ENCODE measurements at regions not wholly inside any gene's neighbourhood (a gene's known extent, or its start where the extent isn't known, plus 50 kb on each side); places are given as distances from the start of the nearest gene placed in this dataset.
"Not testable (repeated sequence)": the region's sequence is repeated elsewhere in the genome, so short reads cannot be mapped to it uniquely, and the experiment has no call there.

DNA sequence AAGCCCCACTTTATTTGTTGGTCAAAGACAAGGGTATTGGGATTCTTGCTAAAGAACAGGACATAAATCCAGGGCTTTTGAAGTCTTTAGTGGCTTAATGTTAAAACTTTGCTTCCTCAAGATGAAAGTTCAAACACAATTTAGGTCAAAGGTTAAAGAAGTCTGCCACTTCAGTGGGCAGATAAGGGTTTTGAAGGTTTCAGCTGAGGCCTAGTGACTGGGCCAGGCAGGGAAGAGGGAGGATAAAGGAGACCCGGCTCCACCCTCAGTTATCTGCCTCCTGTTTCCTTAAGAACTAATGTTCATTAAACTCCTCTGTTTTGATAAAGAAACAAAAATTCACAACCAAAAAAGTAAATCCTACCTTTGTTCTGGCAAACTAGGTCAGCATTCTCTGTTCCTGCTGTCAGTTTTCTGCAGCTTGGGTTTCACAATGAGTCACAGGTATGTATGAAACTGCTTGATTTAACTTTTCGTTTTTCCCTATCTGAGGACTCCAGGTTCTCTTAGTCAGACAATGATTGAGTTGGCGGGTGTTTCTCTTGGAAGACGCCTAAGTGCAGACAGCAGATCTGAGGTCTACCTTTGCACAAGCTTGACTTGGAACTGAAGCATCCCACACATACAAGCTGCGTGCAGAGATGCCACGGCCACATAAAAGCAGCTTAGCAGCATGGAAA is 208.3 kb downstream of the EXOC5 start:
- H3K9me3 Mint-ChIP-seq (ENCODE audit: unreplicated experiment) = no peaks in the 10 kb centered on the region
- DNase-seq (ENCODE audit: extremely low spot score, unreplicated experiment) = no peak
- no peaks in the 10 kb centered on the region for H3K4me1 Mint-ChIP-seq (ENCODE audit: unreplicated experiment)
- no peak overlapping the region for H3K4me3 Mint-ChIP-seq (ENCODE audit: unreplicated experiment)
- TF ChIP-seq, protein P1, sequence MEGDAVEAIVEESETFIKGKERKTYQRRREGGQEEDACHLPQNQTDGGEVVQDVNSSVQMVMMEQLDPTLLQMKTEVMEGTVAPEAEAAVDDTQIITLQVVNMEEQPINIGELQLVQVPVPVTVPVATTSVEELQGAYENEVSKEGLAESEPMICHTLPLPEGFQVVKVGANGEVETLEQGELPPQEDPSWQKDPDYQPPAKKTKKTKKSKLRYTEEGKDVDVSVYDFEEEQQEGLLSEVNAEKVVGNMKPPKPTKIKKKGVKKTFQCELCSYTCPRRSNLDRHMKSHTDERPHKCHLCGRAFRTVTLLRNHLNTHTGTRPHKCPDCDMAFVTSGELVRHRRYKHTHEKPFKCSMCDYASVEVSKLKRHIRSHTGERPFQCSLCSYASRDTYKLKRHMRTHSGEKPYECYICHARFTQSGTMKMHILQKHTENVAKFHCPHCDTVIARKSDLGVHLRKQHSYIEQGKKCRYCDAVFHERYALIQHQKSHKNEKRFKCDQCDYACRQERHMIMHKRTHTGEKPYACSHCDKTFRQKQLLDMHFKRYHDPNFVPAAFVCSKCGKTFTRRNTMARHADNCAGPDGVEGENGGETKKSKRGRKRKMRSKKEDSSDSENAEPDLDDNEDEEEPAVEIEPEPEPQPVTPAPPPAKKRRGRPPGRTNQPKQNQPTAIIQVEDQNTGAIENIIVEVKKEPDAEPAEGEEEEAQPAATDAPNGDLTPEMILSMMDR (IDR thresholded peaks at IDR 0.05) = no peak
- H3K27ac Mint-ChIP-seq (ENCODE audit: unreplicated experiment) = no peak overlapping the region
- no peaks in the 10 kb centered on the region for H3K36me3 Mint-ChIP-seq (ENCODE audit: unreplicated experiment)
- peaks cover 2% of the 10 kb centered on the region for H3K27me3 Mint-ChIP-seq (ENCODE audit: unreplicated experiment)

DNA sequence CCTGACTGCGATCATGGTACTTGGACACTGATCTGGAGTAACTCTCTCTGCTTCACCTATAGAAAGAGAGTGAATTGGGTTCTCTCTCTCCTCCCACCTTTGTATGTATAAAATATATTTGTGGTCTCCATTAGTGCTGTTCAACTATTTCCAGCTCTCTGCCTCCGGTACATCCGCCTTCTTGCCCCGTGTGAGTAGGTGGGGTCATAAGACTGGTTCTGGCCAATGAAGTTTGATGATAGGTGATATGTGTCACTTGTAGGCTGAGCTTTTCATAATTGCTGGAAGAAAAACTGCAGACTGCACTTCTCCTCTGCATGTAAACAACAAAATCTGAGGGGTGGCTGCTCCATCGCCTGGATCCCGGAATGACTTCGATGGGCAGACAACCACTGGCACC is 210.4 kb downstream of the EXOC5 start:
- Mint-ChIP-seq H3K27me3 (ENCODE audit: unreplicated experiment) (peaks cover 2% of the 10 kb centered on the region), H3K27ac (ENCODE audit: unreplicated experiment) (no peak overlapping the region), H3K4me3 (ENCODE audit: unreplicated experiment) (no peak overlapping the region), H3K4me1 (ENCODE audit: unreplicated experiment) (no peaks in the 10 kb centered on the region), H3K36me3 (ENCODE audit: unreplicated experiment) (no peaks in the 10 kb centered on the region), H3K9me3 (ENCODE audit: unreplicated experiment) (no peaks in the 10 kb centered on the region)
- TF ChIP-seq, protein P1 (IDR thresholded peaks at IDR 0.05) = no peak
- no peak for DNase-seq (ENCODE audit: extremely low spot score, unreplicated experiment)

DNA sequence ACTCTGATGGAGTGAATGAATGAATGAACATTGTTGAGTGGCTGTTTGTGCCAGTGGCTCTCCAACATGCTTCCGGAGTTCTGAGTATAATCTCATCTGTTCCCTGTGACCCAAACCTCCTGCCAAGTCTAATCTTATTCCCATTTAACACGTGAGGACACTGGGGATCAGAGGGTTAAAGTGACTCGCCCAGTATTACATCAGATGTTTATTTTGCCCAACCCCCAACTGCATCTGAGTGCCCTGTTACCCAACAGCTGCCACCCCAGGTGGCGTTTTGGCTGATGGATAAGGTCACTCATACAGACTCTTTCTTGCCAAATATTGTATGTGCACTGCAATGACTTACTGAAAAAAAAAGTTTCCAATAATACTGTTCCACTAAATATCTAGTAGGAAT is 210.9 kb downstream of the EXOC5 start:
- Mint-ChIP-seq H3K4me3 (ENCODE audit: unreplicated experiment) (no peak overlapping the region), H3K4me1 (ENCODE audit: unreplicated experiment) (no peaks in the 10 kb centered on the region), H3K9me3 (ENCODE audit: unreplicated experiment) (no peaks in the 10 kb centered on the region), H3K27ac (ENCODE audit: unreplicated experiment) (no peak overlapping the region), H3K27me3 (ENCODE audit: unreplicated experiment) (no peaks in the 10 kb centered on the region), H3K36me3 (ENCODE audit: unreplicated experiment) (no peaks in the 10 kb centered on the region)
- TF ChIP-seq, protein P1 (IDR thresholded peaks at IDR 0.05) = no peak
- no peak for DNase-seq (ENCODE audit: extremely low spot score, unreplicated experiment)

DNA sequence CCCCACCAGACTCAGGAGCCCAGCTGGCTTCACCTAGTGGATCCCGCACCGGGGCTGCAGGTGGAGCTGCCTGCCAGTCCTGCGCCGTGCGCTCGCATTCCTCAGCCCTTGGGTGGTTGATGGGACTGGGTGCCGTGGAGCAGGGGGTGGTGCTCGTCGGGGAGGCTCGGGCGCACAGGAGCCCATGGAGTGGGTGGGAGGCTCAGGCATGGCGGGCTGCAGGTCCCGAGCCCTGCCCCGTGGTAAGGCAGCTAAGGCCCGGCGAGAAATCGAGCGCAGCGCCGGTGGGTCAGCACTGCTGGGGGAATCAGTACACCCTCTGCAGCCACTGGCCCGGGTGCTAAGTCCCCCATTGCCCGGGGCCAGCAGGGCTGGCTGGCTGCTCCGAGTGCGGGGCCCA is 212.2 kb downstream of the EXOC5 start:
- H3K4me3 Mint-ChIP-seq (ENCODE audit: unreplicated experiment); H3K9me3 Mint-ChIP-seq (ENCODE audit: unreplicated experiment); H3K36me3 Mint-ChIP-seq (ENCODE audit: unreplicated experiment); H3K4me1 Mint-ChIP-seq (ENCODE audit: unreplicated experiment); DNase-seq (ENCODE audit: extremely low spot score, unreplicated experiment); H3K27ac Mint-ChIP-seq (ENCODE audit: unreplicated experiment); H3K27me3 Mint-ChIP-seq (ENCODE audit: unreplicated experiment): not testable (repeated sequence)

- TF ChIP-seq, protein P1 (IDR thresholded peaks at IDR 0.05) = no peak
- Mint-ChIP-seq H3K4me3 (ENCODE audit: unreplicated experiment) (no peak overlapping the region), H3K36me3 (ENCODE audit: unreplicated experiment) (no peaks in the 10 kb centered on the region), H3K9me3 (ENCODE audit: unreplicated experiment) (peaks cover 3% of the 10 kb centered on the region), H3K27ac (ENCODE audit: unreplicated experiment) (no peak overlapping the region), H3K4me1 (ENCODE audit: unreplicated experiment) (no peaks in the 10 kb centered on the region), H3K27me3 (ENCODE audit: unreplicated experiment) (no peaks in the 10 kb centered on the region)
- DNase-seq (ENCODE audit: extremely low spot score, unreplicated experiment) = no peak
Measured at GRCh38 chr14:57052705-57053302, 215.9 kb downstream of the EXOC5 start.

Measured in osteocyte (in vitro differentiated cells).